ENCODE measurements at regions not wholly inside any gene's neighbourhood (a gene's known extent, or its start where the extent isn't known, plus 50 kb on each side); places are given as distances from the start of the nearest gene placed in this dataset.

DNA sequence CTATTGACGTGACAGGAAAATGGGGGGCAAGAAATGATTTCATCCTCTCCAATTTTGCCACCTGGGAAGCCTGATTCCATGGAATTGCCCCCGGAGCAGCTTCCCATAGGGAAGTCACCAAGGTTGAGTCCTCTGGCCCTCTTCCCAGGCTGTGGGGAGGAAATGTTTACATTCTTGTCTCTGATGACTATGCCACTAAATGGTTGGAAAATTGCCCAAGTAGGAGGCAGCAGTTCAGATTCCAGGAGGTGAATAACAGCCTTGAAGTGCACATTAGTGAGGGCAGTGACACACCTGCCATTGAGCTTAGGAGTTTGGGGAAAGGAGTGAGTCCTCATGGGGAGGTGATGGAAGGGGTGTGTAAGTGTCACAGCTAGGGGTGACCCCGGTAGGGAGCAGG lies 449.2 kb upstream of the DCC start:
- TF ChIP-seq BHLHE40 (IDR thresholded peaks at IDR 0.05; ENCODE audit: borderline replicate concordance) (no peak), ZNF384 (IDR thresholded peaks at IDR 0.05) (no peak), ARNT (IDR thresholded peaks at IDR 0.05) (no peak), SUZ12 (IDR thresholded peaks at IDR 0.05) (no peak), CTBP1 (IDR thresholded peaks at IDR 0.05; ENCODE audit: borderline replicate concordance) (no peak), TARDBP (IDR thresholded peaks at IDR 0.05) (no peak), FOXK2 (IDR thresholded peaks at IDR 0.05) (no peak)
